NK-92 (cell line): ENCODE measurements at regions not wholly inside any gene's neighbourhood (a gene's known extent, or its start where the extent isn't known, plus 50 kb on each side); places are given as distances from the start of the nearest gene placed in this dataset.

Source experiments
- DNase-seq: peaks from one replicate; lab custom pipeline; 2025; ENCODE audit not compliant: unreplicated experiment; lab: John Stamatoyannopoulos, UW

DNA sequence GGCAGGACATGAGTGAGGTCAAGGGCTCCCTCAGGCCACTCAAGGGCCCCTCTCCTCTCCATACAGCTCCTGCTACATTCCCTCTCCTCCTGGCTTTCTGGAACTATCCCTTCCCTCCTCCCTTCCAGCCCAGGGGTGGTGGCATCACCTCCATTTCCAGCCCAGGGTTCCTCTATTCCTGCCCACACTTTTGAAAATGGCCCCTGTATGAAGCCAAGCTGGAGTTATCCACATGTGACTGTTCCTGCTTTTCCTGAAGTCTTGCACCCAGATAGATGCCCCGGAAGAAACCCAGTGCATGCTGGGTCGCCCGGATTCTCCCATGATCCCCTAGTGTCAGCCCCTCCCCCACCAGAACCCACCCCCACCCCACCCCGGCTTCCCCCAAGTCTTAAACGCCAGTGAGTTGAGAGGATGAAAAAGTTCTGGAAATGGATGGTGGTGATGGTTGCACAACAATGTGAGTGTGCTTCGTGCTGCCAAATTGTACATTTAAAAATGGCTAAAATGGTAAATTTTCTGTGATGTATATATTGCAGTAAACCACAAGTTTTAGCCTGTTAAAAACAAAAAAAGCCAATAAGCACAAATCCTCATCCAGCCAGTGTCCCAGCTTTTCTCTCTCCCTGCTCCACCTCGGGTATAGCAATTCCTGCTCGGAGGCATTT is 136.9 kb downstream of the SCARB1 start:
- no peak for DNase-seq

DNA sequence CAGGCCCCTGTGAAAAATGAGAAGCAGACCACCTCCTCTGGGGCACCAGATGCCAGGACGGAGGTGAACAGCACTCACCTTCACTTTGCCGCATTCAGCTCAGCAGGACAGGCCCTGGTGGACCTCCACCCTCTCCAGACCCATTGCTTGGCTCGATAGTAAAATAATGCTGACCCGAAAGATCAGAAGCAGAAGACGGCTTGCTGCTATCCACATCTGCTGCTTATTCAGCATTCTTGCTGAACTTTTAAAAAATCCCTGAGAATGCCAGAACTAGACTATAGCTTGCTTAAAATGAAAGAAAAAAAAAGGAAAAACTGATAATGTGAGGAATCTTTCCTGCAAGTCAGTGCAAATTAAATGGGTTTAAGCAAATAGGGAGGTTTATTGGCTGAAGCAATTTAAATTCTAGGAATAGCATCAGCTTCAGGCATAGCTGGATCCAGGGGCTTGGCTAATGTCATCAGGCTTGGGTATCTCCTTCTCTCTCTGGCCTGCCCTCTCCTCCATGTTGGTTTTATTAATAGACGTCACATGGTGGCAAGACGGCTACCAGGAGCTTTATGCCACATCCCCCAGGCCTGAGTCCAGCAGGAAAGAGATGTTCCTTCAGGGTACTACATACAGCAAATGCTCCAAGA is 137.9 kb downstream of the SCARB1 start:
- no peak for DNase-seq

DNA sequence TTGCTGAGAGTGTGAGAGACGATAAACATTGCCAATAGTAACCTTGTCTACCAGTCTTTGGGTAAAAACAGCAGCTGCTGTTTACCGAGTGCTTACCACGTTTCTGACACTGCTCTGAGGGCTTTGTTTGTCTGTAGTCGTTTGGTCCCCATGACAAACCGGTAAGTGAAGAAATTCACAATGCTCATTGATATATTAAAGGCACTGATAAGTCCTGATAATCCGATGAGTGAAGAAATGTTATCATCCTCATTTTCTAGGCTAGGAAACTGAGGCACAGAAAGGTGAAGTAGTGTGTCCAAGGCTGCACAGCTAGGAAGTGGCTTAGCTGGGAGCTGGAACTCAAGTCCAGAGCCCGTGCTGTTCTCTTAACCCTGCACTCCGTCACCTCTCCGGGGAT is 138.6 kb downstream of the SCARB1 start:
- no peak for DNase-seq

DNA sequence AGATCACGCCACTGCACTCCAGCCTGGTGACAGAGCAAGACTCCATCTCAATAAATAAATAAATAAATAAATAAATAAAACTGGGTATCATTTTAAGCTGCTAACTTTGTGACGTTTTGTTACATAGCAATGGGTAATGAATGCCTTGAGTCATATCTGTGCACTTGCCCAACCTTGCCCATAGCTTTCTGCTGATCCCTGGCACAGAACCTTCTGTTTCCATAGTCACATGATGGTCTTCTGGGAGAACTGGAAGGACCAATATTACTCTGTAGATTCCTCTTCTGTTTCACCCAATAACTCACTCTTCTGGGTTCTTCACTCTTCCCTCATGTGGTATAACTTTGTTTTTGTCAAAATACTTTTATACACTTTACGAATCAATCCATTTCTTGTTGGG is 140.8 kb downstream of the SCARB1 start:
- DNase-seq: no peak

DNA sequence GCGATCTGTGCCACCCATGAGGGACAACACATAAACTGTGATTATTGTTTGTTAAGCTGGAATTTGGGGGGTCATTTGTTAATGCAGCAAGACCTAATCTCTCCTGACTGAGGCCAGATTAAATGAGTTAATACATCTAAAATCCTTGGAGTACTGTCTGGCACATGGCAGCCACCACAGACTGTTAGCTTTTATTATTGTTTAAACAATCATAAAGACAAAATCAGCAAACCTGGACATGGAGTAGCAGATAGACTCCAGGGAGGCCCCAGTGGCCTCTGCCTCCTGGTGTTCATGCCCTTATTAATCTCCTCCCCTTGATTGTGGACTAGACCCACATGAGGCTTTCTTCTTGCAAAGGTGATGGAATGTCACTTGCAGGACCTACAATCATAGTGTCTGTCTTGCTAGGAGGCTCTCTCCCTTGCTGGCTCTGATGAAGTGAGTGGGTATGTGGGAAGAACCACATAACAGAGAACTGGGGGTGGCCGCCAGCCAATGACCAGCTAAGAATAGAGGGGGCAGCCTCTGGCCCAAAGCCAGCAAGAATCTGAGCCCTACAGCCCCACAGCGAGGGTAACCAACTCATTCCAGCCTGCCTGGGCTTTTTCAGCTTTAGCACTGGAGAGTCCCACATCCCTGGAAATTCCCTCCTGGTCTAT is 142.0 kb downstream of the SCARB1 start:
- DNase-seq: no peak

DNA sequence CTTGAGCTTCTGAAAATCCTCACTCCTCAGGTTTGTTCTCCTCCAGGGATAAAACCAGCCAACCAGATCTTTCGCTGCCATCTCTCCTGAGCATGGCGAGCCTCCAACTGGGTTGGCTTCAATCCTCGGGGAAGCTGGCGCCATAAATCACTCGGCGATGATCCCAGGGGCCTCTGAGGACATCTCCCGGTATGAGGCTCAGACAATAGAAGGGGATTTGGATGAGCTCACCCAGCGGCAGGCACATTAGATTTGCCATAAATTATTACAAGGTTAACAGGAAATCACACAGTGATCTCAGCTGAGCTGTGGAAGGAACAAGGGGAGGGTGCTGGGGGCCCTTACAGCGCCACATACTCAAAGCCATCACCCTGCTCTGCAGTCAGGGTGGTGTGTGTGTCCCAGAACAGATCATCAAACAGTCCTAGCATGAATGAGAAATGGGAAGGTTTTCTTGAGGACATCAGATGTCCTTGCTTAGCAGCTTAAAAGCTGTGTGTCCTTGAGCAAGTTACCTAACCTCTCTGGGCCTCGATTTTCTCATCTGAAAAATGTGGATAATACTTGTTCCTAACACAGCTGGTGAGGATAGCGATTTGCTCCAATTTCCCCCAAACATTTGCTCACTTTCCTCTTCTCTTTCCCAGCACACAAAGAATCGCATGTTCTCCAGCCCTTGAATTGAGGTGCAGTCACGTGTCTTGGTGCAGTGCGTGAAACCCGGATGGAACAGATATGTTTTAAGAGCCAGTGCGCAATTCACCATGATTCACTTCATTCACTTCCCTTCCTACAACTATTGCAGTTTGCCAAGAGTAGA is 142.8 kb downstream of the SCARB1 start:
- DNase-seq: no peak

DNA sequence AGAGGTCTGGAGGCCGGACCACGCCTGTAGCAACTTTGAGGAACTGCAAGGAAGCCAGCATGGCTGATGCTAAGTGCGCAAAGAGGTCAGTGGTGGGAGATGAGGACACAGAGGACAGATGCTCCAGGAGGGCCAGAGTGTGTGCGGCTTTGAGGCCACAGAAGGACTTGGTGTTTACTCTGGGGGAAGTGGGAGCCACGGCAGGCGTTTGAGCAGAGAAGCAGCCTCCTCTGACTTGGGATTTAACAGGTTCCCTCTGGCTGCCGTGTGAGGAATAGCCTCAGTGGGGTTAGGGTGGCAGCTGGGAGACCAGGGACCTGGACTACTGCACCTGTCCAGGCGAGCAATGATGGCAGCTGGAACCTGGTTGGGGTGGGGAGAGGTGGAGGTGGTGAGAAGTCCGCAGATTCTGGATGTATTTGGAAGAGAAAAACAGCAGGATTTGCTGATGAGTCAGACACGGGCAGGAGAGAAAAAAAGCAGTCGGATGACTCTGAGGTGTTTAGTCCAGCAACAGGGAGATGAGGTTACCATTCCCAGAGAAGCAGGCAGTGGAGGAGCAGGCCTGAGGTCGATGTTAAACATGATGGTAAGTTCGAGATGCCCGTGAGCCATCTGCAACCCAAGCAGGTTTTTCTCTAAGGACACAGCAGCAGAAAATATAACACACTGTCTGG is 143.5 kb downstream of the SCARB1 start:
- no peak for DNase-seq

DNA sequence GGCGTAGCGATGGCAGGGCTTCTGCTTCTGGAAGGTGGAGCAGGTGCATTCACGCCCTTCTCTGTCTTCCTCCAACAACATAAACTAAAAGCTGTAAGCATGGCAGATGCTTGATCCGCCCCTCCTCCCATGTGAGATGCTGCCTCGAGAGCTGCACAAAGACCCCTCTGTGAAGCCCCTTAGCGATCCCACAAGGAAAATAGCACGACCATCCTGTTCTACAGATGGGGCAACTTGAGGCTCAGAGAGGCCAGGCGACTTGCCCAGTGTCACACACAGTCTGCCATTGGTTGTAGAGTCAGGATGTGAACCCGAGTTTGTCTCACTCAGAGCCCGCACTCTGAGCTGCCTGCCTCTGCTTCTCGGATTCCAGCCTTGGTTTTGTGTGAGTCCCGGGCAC is 144.4 kb downstream of the SCARB1 start:
- no peak for DNase-seq

DNA sequence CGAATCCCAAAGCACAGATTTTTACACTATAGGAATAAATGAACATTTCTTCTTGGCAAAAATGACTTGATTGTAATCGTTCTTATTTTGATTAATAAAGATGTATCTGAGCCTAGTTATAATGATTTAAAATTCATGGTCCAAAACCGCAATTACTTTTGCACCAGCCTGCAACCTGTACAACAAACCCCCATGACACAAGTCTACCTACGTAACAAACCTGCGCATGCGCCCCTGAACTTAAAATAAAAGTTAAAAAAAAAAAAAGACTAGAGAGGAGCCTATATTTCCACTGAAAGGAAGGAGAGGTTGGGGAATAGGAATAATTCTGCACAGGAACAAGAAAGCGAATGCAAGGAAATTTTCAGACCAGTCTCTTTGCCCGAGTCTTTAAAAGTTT is 145.2 kb downstream of the SCARB1 start:
- DNase-seq: no peak

DNA sequence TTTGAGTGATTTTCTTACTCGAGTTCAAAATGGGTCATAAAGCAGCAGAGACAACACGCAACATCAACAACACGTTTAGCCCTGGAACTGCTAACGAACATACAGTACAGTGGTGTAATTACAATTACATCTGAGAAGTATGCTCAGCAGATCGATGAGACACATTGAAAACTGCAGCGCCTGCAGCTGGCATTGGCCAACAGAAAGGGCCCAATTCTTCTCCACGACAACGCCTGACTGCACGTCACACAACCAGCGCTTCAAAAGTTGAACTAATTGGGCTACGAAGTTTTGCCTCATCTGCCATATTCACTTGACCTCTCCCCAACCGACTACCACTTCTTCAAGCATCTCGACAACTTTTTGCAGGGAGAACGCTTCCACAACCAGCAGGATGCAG is 145.6 kb downstream of the SCARB1 start:
- DNase-seq: no peak

DNA sequence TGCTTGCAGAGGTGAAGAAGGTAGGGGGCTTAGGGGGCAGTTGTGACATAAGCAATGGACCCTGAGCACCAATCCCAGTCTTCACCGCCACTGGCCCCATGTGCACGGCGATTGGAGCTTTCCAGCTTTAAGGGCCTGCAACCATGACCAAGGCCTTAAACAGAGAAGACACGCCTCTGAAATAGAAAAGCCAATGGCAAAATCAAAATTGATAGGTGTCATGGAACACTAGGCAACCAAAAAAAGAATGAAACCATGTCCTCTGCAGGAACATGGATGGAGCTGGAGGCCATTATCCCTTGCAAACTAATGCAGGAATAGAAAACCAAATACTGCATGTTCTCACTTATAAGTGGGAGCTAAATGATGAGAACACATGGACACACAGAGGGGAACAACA is 146.3 kb downstream of the SCARB1 start:
- DNase-seq: no peak

DNA sequence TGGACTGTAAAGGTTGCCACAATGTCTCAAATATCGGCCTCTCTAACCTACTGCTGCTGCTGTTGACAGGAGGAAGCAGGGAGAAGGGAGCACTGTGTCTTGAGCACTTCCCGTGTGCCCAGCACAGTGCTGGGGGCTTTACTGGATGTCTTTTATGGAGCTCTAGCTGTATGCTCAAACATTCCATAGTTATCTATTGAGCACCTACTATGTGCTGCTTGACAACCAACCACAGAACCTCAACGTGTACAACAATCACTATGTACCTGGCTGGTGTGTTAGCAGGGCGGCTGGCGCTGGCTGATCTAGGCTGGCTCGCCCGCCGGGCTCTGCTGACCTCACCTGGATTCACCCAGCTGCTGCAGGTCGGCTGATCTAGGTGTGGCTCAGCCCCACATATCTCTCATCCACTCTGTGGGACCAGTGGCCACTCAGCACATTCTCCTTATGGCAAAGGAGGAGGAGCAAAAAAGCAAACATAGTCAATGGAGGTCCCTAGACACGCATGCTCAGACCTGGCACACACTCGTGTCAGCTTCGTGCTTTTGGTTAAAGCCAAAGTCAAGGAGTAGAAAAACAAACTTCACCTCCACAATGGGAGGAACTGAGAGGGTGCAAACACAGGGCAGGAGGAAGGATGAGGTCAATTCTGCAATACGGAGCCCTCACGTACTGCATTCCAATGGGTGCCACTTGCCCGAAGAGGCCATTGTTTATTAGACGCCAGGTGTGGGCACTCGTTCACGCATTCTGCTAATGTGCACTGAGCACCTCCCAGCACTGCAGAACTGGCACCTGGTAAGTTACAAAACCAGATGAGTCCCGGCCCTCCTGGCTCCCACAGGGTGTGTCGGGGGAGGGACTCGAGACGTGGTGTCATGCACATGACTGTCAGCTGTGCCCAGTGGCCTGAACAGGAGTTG is 147.2 kb downstream of the SCARB1 start:
- DNase-seq: no peak

DNA sequence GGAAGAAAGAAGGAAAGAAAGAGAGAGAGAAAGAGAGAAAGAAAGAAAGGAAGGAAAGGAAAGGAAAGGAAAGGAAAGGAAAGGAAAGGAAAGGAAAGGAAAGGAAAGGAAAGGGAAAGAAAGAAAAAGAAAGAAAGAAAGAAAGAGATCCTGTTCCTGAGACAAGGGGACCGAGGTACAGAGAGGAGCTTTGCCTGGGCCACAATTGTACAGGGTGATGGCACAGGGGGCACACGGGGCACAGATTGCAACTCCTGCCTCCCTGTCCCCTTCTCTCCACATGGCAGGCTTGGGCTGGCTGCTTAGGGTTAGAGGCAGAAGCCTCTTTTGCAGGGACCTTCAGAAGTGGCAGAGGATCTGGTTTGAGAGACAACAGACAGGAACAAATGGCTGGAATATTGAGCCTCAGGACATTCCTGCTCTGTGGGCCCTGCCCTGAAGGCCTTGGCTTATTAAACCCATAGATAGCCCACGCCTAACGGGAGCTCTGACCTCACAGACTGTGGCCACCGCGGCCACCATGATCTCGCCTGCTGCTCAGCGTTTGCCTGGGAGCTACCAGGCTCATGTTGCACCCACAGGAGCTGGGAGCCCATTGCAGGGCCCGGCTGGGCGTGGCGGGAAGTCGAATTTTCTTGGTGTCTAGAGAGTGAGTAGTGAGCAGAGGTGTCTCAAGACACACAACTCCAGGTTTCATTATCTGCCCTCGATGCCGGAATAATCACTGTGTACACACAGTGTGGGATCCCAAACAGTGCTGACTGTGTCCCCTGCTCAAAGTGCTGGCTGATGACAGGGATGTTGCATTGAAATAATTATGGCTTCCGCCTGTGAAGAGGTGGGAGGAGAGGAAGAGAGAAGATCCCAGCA is 147.9 kb upstream of the NCOR2 start:
- DNase-seq: no peak

DNA sequence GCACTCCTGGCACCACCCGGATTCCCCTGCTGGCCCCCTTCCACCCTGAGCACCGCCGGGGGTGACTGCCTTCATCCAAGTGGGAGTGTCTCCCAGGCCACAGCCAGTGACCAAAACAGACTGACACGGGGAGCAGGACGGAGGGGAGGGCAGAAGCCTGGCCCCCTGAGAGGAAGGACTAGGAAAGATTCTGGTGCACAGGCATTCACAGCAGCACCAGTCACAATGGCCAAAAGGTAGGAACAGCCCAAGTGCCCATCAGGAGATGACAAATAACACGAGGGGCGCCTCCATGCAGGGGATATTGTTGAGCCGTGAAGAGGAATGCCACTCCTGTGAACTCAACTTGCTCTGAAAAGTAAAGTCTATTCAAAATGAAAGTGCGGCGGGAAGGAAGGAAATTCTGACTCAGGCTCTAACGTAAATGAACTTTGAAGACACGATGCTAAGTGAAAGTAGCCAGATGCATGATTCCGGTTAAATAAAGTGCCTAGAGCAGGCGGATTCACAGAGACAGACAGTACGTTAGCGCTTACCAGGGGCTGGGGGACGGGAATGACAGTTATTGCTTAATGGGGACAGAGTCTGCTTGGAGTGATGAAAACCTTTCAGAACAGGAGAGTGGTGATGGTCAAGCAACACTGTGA is 146.1 kb upstream of the NCOR2 start:
- no peak for DNase-seq

DNA sequence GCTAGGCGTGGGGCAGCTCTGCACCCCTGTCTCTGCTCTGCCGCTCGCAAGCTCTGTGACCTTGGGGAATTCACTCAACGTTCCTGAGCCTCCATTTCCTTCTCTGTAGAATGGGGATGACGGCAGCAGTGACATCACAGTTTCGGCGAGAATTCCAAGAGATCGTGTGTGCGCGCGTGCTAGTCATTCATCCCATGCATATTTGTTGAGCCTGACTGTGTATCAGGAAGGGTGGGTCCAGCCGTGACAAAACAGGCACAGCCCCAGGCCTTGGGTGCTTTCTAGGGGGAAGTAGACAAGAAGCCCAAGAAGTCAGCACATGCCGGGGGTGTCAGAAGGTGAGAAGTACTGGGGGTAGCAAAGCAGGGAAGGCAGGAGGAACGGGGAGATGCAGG is 145.6 kb upstream of the NCOR2 start:
- no peak for DNase-seq

DNA sequence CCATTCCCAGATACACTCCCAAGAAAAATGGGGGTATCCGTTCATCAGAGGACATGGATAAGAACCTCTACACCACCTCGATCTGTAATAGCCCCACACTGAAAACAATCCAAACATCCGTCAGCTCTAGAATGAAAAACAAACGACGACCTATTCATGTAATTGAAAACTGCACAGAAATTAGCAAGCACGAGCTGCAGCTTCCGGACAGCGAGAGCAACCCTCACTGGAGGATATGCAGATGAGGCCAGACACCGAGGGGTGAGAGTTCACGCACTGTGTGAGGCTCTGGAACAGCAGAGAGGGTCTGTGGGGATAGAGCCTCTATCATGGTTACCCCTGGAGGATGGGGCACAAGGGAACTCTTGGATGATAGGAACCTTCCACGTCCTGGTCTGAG is 143.9 kb upstream of the NCOR2 start:
- no peak for DNase-seq

DNA sequence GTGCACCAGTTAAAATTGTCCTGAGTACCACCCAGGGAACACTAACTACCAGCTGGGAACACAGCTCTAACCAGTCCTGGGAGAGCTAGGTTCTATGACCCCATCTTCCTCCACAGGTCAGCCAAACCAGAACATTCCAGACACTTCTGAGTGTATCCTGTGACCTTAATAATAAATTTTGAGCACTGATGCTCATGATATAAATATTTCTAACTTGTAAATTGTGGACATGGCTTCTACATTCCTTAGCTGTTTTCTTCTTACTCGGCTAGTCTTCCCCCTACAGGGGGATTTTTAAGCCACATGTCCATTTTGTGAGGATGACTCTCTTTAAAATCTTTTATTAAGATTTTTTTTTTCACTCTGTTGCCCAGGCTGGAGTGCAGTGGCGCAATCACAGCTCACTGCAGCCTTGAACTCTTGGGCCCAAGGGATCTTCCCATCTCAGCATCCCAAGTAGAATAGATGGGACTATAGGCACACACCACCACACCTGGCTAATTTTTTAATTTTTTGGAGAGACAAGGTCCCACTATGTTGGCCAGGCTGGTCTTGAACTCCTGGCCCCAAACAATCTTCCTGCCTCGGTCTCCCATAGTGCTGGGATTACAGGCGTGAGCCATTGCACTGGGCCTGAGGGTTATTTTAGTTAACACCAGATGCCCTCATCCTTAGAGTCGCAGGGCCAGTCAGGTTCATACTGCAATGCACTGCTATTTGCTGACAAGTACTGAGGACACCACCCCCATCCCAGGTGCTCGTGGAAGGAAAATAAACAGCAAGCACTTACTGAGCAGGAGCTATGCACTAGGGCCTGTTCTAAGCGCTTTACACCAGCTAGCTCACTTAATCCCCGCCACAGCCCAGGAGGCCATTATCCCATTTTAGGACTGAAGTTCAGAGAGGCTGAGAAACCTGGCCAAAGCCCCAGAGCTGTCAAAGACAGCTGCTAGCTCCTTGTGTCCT is 142.6 kb upstream of the NCOR2 start:
- no peak for DNase-seq

DNA sequence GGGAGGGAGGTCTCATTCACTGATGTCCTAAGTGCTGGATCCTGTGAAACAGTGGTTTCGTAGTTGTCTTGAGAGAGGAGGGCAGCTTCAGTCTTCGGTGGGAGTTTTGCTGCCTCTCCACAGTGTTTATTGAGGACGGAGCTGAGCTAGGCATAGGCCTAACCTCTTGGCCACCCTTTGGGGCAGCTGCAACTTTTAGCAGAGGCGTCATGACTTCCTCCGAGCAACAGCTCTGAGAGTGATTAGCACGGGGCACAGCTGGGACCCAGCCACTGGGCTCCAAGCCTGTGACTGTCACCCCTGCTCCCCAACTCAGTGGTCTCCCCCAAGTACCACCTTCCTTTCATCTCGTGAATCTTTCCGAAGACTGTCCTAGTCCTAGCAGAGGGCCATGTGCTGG is 139.9 kb upstream of the NCOR2 start:
- DNase-seq: no peak
